A673 (cell line): ENCODE measurements at regions not wholly inside any gene's neighbourhood (a gene's known extent, or its start where the extent isn't known, plus 50 kb on each side); places are given as distances from the start of the nearest gene placed in this dataset.

Experiments
- EZH2 ChIP-seq: fragments of 200-600 bp; sonication (generic); IDR thresholded peaks from 2 replicates; pipeline ENCODE4 v1.6.1; 2017; ENCODE audit warnings: borderline replicate concordance, low read depth, mild to moderate bottlenecking, mixed read lengths, antibody characterized with exemption, low read length; ENCODE audit not compliant: poor library complexity, severe bottlenecking
- TF ChIP-seq, protein P1 (sequence below): fragments of 300-800, 200-600 bp; sonication (generic); conservative IDR thresholded peaks from 2 replicates; pipeline ENCODE4 v1.5.1; 2017; ENCODE audit warnings: low read depth, mild to moderate bottlenecking, antibody characterized with exemption, low read length, moderate library complexity, mixed read lengths

DNA sequence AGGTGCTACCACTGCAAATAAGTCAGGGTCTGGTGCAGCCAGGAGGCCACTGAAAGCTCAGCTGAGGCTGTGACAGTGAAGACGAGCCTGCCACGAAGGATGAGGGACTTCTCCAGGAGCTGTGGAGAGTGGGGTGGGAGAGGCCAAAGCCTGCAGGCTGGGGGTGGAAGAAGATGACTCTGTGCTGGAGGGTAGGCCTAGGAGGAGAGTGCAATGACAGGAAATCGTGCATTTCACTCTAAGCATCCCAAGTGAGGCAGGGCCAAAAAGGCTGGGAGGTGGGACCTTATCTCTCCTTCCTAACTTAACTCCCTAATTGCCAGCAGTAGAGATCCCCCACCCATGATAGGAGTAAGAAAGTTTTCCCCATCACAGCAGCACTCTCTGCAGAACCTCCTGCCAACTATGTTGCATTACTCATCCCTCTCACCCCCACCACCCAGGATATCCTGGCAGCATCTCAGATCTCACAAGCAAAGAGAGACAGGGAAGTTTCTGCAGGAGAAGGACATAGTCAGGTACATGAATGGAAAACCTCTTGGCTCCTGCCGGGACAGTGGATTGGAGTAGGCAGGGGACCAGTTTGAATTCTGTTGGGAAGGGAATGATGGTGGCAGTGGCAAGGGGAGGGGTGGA is 466.2 kb downstream of the CDH26 start:
- TF ChIP-seq, protein P1, sequence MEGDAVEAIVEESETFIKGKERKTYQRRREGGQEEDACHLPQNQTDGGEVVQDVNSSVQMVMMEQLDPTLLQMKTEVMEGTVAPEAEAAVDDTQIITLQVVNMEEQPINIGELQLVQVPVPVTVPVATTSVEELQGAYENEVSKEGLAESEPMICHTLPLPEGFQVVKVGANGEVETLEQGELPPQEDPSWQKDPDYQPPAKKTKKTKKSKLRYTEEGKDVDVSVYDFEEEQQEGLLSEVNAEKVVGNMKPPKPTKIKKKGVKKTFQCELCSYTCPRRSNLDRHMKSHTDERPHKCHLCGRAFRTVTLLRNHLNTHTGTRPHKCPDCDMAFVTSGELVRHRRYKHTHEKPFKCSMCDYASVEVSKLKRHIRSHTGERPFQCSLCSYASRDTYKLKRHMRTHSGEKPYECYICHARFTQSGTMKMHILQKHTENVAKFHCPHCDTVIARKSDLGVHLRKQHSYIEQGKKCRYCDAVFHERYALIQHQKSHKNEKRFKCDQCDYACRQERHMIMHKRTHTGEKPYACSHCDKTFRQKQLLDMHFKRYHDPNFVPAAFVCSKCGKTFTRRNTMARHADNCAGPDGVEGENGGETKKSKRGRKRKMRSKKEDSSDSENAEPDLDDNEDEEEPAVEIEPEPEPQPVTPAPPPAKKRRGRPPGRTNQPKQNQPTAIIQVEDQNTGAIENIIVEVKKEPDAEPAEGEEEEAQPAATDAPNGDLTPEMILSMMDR: no peak
- TF ChIP-seq EZH2: no peak
